Mesodermal cell (in vitro differentiated cells): ENCODE measurements at regions not wholly inside any gene's neighbourhood (a gene's known extent, or its start where the extent isn't known, plus 50 kb on each side); places are given as distances from the start of the nearest gene placed in this dataset.

Experiments
- H3K27ac ChIP-seq: 2 replicates; pipeline ENCODE4 v1.7.0; 2013; ENCODE audit warnings: mild to moderate bottlenecking, low read depth, low read length, moderate library complexity; ENCODE audit not compliant: severe bottlenecking
- H3K36me3 ChIP-seq: 2 replicates; pipeline ENCODE4 v1.7.1; 2013; ENCODE audit warnings: mild to moderate bottlenecking, low read length, moderate library complexity; ENCODE audit not compliant: control insufficient read depth, insufficient read depth
- H3K4me1 ChIP-seq: one replicate; pipeline ENCODE4 v1.7.1; 2013; ENCODE audit warnings: mild to moderate bottlenecking, low read length; ENCODE audit not compliant: insufficient read depth, control insufficient read depth, poor library complexity, severe bottlenecking
- H3K4me3 ChIP-seq: 2 replicates; pipeline ENCODE4 v1.7.0; 2013; ENCODE audit warnings: low read length, control low read depth, mild to moderate bottlenecking; ENCODE audit not compliant: insufficient read depth, poor library complexity, severe bottlenecking; ENCODE audit errors: extremely low read depth
- H3K9me3 ChIP-seq: 2 replicates; pipeline ENCODE4 v1.7.1; 2013; ENCODE audit warnings: mild to moderate bottlenecking, low read length, moderate library complexity; ENCODE audit not compliant: control insufficient read depth
- WGBS, 2 experiments: methylation state at CpG; one replicate each; pipeline ENCODE4 v1.1.5; 2013; ENCODE audit warnings: missing lambda C conversion rate in 2 of 2; ENCODE audit not compliant: insufficient coverage in 2 of 2; 5-methylcytosine and 5-hydroxymethylcytosine counted together

- Histone ChIP-seq H3K9me3 (no peaks in the 10 kb centered on the region), H3K4me1 (no peaks in the 10 kb centered on the region), H3K36me3 (no peaks in the 10 kb centered on the region), H3K27ac (no peak overlapping the region), H3K4me3 (no peak overlapping the region)
- WGBS, 2 experiments: 93 to 99% methylated on average over 8 of the region's 10 CpGs
Measured at GRCh38 chr17:77906377-77906871, 52.1 kb upstream of the TNRC6C start.

- Histone ChIP-seq H3K9me3 (no peaks in the 10 kb centered on the region), H3K4me3 (no peak overlapping the region), H3K4me1 (no peaks in the 10 kb centered on the region), H3K27ac (no peak overlapping the region), H3K36me3 (no peaks in the 10 kb centered on the region)
- 86 to 88% methylated on average over 18 to 20 of the region's 23 CpGs for WGBS, 2 experiments
Measured at GRCh38 chr17:77907497-77908461, 50.7 kb upstream of the TNRC6C start.

GRCh38 chr17:77908501-77908900, 50.0 kb upstream of the TNRC6C start:
- WGBS, 2 experiments: 97 to 98% methylated on average over 3 of the region's 4 CpGs
- no peaks in the 10 kb centered on the region for H3K9me3 ChIP-seq
- H3K4me1 ChIP-seq: no peaks in the 10 kb centered on the region
- no peak overlapping the region for H3K4me3 ChIP-seq
- H3K36me3 ChIP-seq: no peaks in the 10 kb centered on the region
- H3K27ac ChIP-seq: no peak overlapping the region
